LNCaP clone FGC (cell line): ENCODE measurements at regions not wholly inside any gene's neighbourhood (a gene's known extent, or its start where the extent isn't known, plus 50 kb on each side); places are given as distances from the start of the nearest gene placed in this dataset.

Experiments used
- DNase-seq: peaks from one replicate; pipeline ENCODE4 v3.0.0-alpha.2; 2011; ENCODE audit warnings: low read depth
- H3K4me3 ChIP-seq: 2 replicates; pipeline ENCODE4 v1.5.1; 2011; ENCODE audit warnings: mild to moderate bottlenecking, low read depth, low read length, control low read depth
- TF ChIP-seq, protein P1 (sequence below): IDR thresholded peaks from 2 replicates; pipeline ENCODE4 v1.5.1; 2012; ENCODE audit warnings: mild to moderate bottlenecking; ENCODE audit not compliant: control insufficient read depth, insufficient read depth; ENCODE audit errors: extremely low read depth

DNA sequence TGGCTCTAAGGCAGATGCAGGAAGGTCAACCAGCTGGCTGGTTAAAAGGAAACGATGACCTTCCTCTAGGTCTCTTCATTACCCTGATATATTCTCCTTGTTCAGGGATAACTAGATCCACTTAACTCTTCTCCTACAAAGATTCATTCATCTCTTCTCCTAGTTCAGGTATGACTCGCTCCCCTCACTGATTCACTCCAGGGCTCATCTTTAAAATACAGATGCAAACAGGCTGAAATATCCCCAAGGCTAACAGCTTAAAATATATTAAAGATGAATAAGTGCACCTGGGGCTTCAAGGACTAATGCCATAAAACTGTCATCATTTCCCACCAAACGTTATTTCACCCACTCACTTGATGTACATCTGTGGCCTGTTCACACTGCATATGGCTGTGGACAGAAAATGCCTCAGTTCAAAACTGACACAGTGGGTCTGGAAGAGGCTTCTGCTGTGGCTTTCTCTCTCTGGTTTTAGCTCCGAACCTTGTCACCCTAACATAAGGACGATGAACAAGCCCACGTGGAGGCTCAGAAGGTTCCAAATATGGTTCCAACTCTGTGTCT is 366.9 kb downstream of the DEPDC1B start:
- no peak for DNase-seq
- TF ChIP-seq, protein P1, sequence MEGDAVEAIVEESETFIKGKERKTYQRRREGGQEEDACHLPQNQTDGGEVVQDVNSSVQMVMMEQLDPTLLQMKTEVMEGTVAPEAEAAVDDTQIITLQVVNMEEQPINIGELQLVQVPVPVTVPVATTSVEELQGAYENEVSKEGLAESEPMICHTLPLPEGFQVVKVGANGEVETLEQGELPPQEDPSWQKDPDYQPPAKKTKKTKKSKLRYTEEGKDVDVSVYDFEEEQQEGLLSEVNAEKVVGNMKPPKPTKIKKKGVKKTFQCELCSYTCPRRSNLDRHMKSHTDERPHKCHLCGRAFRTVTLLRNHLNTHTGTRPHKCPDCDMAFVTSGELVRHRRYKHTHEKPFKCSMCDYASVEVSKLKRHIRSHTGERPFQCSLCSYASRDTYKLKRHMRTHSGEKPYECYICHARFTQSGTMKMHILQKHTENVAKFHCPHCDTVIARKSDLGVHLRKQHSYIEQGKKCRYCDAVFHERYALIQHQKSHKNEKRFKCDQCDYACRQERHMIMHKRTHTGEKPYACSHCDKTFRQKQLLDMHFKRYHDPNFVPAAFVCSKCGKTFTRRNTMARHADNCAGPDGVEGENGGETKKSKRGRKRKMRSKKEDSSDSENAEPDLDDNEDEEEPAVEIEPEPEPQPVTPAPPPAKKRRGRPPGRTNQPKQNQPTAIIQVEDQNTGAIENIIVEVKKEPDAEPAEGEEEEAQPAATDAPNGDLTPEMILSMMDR = no peak
- H3K4me3 ChIP-seq = no peak overlapping the region

DNA sequence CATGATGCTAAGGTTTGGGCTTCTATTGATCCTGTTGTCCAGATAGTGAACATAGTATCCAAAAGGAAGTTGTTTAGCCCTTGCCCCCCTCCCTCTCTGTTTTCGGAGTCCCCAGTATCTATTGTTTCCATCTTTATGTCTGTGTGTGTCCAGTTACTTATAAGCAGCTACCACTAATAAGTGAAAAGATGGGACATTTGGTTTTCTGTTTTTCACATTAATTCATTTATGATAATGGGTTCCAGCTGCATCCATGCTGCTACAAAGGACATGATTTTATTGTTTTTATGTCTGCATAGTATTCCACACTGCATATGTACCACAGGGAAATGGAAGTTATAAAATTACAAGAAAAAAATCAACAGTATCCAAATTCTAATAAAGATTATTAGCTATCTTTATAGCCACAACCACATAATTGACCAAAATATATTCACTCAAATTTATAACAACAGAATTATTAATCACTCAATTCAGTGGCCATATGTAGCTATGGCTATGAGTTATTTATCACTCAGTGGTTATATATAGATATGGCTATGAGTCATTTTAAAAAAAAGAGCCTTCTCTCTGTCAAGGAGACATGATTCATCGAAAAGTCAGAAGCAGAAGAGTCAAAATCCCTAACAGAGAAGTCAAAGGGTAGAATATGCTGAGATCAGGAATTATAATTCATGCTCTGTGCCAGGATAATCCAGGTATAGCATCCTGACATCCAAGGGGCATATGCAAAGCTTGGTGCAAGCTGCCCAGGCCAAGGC is 367.5 kb downstream of the DEPDC1B start:
- no peak overlapping the region for H3K4me3 ChIP-seq
- TF ChIP-seq, protein P1 = no peak
- DNase-seq = no peak

DNA sequence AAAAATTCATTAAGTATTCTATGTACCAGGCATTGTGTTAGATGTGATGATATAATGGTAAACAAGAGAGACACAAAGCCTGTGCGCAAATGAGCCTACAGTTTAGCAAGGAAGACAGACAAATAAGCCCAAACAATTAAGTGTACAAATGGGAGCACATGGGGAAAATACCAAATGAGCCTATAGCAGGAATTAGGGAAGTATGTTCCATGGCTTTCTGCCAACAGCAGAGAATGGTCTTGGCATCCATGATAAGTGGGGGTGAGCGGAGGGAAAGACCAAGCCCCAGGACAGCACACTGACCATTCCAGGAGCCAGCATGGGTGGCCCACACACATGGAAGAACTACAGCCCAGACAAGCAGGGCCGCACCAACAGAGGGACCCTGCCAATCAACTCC is 369.7 kb downstream of the DEPDC1B start:
- TF ChIP-seq, protein P1 = no peak

DNA sequence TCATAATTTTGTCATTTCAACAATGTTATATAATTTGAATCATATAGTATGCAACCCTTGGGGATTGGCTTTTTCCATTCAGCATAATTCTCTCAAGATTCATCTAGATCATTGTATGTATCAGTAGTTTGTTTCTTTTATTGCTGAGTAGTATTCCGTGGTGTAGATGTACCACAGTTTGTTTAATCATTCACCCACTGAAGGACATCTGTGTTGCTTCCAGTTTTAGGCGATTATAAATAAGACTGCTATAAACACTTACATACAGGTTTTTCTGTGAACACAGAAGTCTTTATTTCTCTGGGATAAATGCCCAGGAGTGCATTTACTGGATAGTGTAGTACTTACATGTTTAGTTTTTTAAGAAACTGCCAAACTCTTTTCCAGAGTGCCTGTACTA is 374.1 kb downstream of the DEPDC1B start:
- TF ChIP-seq, protein P1 = no peak
- no peak overlapping the region for H3K4me3 ChIP-seq
- peak; percentile 56 for DNase-seq

More for the DNA sequence above, 369.7 kb downstream of the DEPDC1B start:
- no peak for DNase-seq
- H3K4me3 ChIP-seq = no peak overlapping the region

DNA sequence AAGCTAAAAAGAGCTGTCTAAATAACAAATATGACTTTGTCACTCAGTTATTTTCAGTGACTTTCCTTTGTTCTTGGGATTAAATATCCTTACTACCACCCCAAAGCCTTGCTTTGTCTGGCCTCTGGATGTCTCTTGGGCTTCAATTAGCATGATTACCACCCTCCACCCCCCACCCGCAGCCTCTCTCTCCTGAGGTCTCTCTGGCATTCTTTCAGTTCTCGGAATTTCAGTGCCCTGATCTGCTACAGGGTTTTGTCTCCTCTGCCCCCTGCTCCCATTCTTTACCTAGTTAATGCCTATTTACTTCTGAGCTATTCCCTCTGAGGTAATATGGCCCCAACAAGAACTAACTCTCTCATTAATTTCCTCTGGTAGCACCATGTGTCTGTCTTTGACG is 376.4 kb downstream of the DEPDC1B start:
- no peak overlapping the region for H3K4me3 ChIP-seq
- DNase-seq = no peak
- TF ChIP-seq, protein P1 = no peak

DNA sequence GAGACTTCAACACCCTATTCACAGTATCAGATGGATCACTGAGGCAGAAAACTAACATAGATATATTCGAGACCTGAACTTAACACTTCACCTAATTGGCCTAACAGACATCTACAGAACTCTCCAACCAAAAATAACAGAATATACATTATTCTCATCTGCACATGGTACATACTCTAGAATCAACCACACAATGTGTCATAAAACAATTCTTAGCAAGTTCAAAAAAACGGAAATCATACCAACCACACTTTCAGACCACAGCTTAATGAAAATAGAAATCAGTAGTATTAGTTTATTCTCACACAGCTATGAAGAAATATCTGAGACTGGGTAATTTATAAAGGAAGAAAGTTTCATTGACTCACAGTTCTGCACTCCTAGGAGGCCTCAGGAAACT is 387.9 kb downstream of the DEPDC1B start:
- no peak overlapping the region for H3K4me3 ChIP-seq
- no peak for DNase-seq
- TF ChIP-seq, protein P1 = no peak
